ENCODE measurements at regions not wholly inside any gene's neighbourhood (a gene's known extent, or its start where the extent isn't known, plus 50 kb on each side); places are given as distances from the start of the nearest gene placed in this dataset.

DNA sequence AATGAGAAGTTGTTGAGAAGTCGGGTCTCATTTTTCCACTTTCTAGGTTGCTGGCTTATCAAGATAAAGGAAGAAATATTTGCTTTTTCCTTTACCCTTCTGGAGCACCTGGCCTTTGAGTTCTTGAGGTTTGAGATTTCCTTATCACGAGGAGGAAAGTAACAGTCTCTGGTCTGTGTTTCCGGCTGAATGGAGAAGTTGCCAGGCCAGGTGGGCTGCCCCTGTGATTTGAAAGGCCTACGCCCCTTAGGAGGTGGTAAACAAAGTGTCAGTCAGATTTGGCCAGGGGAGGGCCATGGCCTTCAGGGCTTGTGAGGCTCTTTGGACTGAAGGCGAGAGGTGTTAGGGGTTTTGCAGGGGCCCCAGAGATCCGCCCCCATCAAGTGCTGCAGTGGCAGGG, 156.7 kb upstream of the HAAO start:
- H3F3A ChIP-seq (ENCODE audit: control insufficient read depth, insufficient read depth), result no peaks in the 10 kb centered on the region
- TF ChIP-seq EZH2phosphoT487 (IDR thresholded peaks at IDR 0.05; ENCODE audit: borderline replicate concordance, low read length), result no peak
- TF ChIP-seq, protein P1, sequence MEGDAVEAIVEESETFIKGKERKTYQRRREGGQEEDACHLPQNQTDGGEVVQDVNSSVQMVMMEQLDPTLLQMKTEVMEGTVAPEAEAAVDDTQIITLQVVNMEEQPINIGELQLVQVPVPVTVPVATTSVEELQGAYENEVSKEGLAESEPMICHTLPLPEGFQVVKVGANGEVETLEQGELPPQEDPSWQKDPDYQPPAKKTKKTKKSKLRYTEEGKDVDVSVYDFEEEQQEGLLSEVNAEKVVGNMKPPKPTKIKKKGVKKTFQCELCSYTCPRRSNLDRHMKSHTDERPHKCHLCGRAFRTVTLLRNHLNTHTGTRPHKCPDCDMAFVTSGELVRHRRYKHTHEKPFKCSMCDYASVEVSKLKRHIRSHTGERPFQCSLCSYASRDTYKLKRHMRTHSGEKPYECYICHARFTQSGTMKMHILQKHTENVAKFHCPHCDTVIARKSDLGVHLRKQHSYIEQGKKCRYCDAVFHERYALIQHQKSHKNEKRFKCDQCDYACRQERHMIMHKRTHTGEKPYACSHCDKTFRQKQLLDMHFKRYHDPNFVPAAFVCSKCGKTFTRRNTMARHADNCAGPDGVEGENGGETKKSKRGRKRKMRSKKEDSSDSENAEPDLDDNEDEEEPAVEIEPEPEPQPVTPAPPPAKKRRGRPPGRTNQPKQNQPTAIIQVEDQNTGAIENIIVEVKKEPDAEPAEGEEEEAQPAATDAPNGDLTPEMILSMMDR (IDR thresholded peaks at IDR 0.05; ENCODE audit: low read depth, low read length, poor library complexity, severe bottlenecking), result no peak
- H4K20me1 ChIP-seq (ENCODE audit: control insufficient read depth, insufficient read depth, low read depth, low read length), result no peaks in the 10 kb centered on the region
- H3K9me2 ChIP-seq (replicated peaks; ENCODE audit: control insufficient read depth, low read length), result no peaks in the 10 kb centered on the region
- no peaks in the 10 kb centered on the region for H3K27me3 ChIP-seq (ENCODE audit: control insufficient read depth, low read length)
- H3K4me1 ChIP-seq (ENCODE audit: control insufficient read depth, low read length), result peaks cover 40% of the 10 kb centered on the region
- H3K79me2 ChIP-seq (ENCODE audit: control insufficient read depth, low read length), result no peaks in the 10 kb centered on the region
- H3K36me3 ChIP-seq (ENCODE audit: control insufficient read depth, low read length), result no peaks in the 10 kb centered on the region
- H3K4me2 ChIP-seq (ENCODE audit: low read length), result peak overlapping the region; percentile 60
- no peaks in the 10 kb centered on the region for H3K9me3 ChIP-seq (ENCODE audit: control insufficient read depth, insufficient read depth, low read length)
- peak overlapping the region; percentile 49 for H3K27ac ChIP-seq (ENCODE audit: low read depth, low read length)
- peak overlapping the region; percentile 39 for H3K4me3 ChIP-seq (ENCODE audit: low read length)

GRCh38 chr2:42947809-42948600, 155.6 kb upstream of the HAAO start:
- TF ChIP-seq, protein P1 (IDR thresholded peaks at IDR 0.05; ENCODE audit: low read depth, low read length, poor library complexity, severe bottlenecking), result no peak
- TF ChIP-seq EZH2phosphoT487 (IDR thresholded peaks at IDR 0.05; ENCODE audit: borderline replicate concordance, low read length), result no peak
- Histone ChIP-seq H3K27ac (ENCODE audit: low read depth, low read length) (no peak overlapping the region), H3K36me3 (ENCODE audit: control insufficient read depth, low read length) (no peaks in the 10 kb centered on the region), H3K4me3 (ENCODE audit: low read length) (no peak overlapping the region), H3K9me3 (ENCODE audit: control insufficient read depth, insufficient read depth, low read length) (no peaks in the 10 kb centered on the region), H3K9me2 (replicated peaks; ENCODE audit: control insufficient read depth, low read length) (no peaks in the 10 kb centered on the region), H3F3A (ENCODE audit: control insufficient read depth, insufficient read depth) (no peaks in the 10 kb centered on the region), H3K79me2 (ENCODE audit: control insufficient read depth, low read length) (no peaks in the 10 kb centered on the region), H3K4me1 (ENCODE audit: control insufficient read depth, low read length) (peaks cover 40% of the 10 kb centered on the region), H4K20me1 (ENCODE audit: control insufficient read depth, insufficient read depth, low read depth, low read length) (no peaks in the 10 kb centered on the region), H3K27me3 (ENCODE audit: control insufficient read depth, low read length) (no peaks in the 10 kb centered on the region), H3K4me2 (ENCODE audit: low read length) (no peak overlapping the region)

GRCh38 chr2:42944779-42945415, 152.5 kb upstream of the HAAO start:
- no peak for TF ChIP-seq EZH2phosphoT487 (IDR thresholded peaks at IDR 0.05; ENCODE audit: borderline replicate concordance, low read length)
- TF ChIP-seq, protein P1 (IDR thresholded peaks at IDR 0.05; ENCODE audit: low read depth, low read length, poor library complexity, severe bottlenecking), result no peak
- Histone ChIP-seq H3K9me3 (ENCODE audit: control insufficient read depth, insufficient read depth, low read length) (no peaks in the 10 kb centered on the region), H3F3A (ENCODE audit: control insufficient read depth, insufficient read depth) (no peaks in the 10 kb centered on the region), H3K4me1 (ENCODE audit: control insufficient read depth, low read length) (peaks cover 39% of the 10 kb centered on the region), H3K79me2 (ENCODE audit: control insufficient read depth, low read length) (no peaks in the 10 kb centered on the region), H3K27me3 (ENCODE audit: control insufficient read depth, low read length) (no peaks in the 10 kb centered on the region), H3K4me3 (ENCODE audit: low read length) (no peak overlapping the region), H3K36me3 (ENCODE audit: control insufficient read depth, low read length) (no peaks in the 10 kb centered on the region), H3K9me2 (replicated peaks; ENCODE audit: control insufficient read depth, low read length) (no peaks in the 10 kb centered on the region), H3K27ac (ENCODE audit: low read depth, low read length) (no peak overlapping the region), H3K4me2 (ENCODE audit: low read length) (no peak overlapping the region), H4K20me1 (ENCODE audit: control insufficient read depth, insufficient read depth, low read depth, low read length) (no peaks in the 10 kb centered on the region)
